ENCODE measurements at regions not wholly inside any gene's neighbourhood (a gene's known extent, or its start where the extent isn't known, plus 50 kb on each side); places are given as distances from the start of the nearest gene placed in this dataset.
"Not testable (repeated sequence)": the region's sequence is repeated elsewhere in the genome, so short reads cannot be mapped to it uniquely, and the experiment has no call there.

DNA sequence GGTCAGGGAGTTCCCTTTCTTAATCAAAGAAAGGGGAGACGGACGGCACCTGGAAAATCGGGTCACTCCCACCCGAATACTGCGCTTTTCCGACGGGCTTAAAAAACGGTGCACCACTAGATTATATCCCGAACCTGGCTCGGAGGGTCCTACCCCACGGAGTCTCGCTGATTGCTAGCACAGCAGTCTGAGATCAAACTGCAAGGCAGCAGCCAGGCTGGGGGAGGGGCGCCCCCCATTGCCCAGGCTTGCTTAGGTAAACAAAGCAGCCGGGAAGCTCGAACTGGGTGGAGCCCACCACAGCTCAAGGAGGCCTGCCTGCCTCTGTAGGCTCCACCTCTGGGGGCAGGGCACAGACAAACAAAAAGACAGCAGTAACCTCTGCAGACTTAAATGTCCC, 276.8 kb upstream of the FOXF1 start:
- not testable (repeated sequence) for TF ChIP-seq EZH2 (IDR thresholded peaks at IDR 0.05; ENCODE audit: low read depth)
- TF ChIP-seq, protein P1, sequence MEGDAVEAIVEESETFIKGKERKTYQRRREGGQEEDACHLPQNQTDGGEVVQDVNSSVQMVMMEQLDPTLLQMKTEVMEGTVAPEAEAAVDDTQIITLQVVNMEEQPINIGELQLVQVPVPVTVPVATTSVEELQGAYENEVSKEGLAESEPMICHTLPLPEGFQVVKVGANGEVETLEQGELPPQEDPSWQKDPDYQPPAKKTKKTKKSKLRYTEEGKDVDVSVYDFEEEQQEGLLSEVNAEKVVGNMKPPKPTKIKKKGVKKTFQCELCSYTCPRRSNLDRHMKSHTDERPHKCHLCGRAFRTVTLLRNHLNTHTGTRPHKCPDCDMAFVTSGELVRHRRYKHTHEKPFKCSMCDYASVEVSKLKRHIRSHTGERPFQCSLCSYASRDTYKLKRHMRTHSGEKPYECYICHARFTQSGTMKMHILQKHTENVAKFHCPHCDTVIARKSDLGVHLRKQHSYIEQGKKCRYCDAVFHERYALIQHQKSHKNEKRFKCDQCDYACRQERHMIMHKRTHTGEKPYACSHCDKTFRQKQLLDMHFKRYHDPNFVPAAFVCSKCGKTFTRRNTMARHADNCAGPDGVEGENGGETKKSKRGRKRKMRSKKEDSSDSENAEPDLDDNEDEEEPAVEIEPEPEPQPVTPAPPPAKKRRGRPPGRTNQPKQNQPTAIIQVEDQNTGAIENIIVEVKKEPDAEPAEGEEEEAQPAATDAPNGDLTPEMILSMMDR (conservative IDR thresholded peaks at IDR 0.05): not testable (repeated sequence)

Data from PC-9 (cell line).